ENCODE measurements at regions not wholly inside any gene's neighbourhood (a gene's known extent, or its start where the extent isn't known, plus 50 kb on each side); places are given as distances from the start of the nearest gene placed in this dataset.

GRCh38 chr7:112395411-112395810, 54.8 kb upstream of the IFRD1 start:
- Mint-ChIP-seq H3K9me3 (no peaks in the 10 kb centered on the region), H3K36me3 (no peaks in the 10 kb centered on the region), H3K4me3 (no peak overlapping the region), H3K4me1 (ENCODE audit: low read depth) (peaks cover 18% of the 10 kb centered on the region), H3K27ac (no peak overlapping the region), H3K27me3 (peaks cover 4% of the 10 kb centered on the region)
- ChIA-PET CTCF (no interaction called here), POLR2A (no interaction called here)
- DNase-seq, result no peak
- intact Hi-C loops (cut with micrococcal nuclease), result loop anchor here (10.0 kb wide), 1 partner anchor 311 kb away; no protein-coding TSS in a partner anchor

GRCh38 chr7:112395893-112396292, 54.4 kb upstream of the IFRD1 start:
- Mint-ChIP-seq H3K27ac (no peak overlapping the region), H3K4me3 (no peak overlapping the region)
- POLR2A ChIA-PET, result no interaction called here

GRCh38 chr7:112398534-112398933, 51.7 kb upstream of the IFRD1 start:
- no peak overlapping the region for H3K27ac Mint-ChIP-seq
- CTCF ChIA-PET, result no interaction called here
- H3K27me3 Mint-ChIP-seq, result peaks cover 4% of the 10 kb centered on the region
- peaks cover 13% of the 10 kb centered on the region for H3K4me1 Mint-ChIP-seq (ENCODE audit: low read depth)
- intact Hi-C loops (cut with micrococcal nuclease), result loop anchor here (10.0 kb wide), 1 partner anchor 314 kb away; no protein-coding TSS in a partner anchor
- no peaks in the 10 kb centered on the region for H3K9me3 Mint-ChIP-seq
- no peak for DNase-seq
- POLR2A ChIA-PET, result no interaction called here
- H3K36me3 Mint-ChIP-seq, result no peaks in the 10 kb centered on the region
- no peak overlapping the region for H3K4me3 Mint-ChIP-seq

More at GRCh38 chr7:112395893-112396292, 54.4 kb upstream of the IFRD1 start:
- Mint-ChIP-seq H3K36me3 (no peaks in the 10 kb centered on the region), H3K4me1 (ENCODE audit: low read depth) (peaks cover 18% of the 10 kb centered on the region), H3K27me3 (peaks cover 4% of the 10 kb centered on the region), H3K9me3 (no peaks in the 10 kb centered on the region)
- no peak for DNase-seq
- CTCF ChIA-PET, result interaction anchor here (1.1 kb wide), 1 partner anchor 11 kb away, joined by 3 read pairs; no protein-coding TSS in a partner anchor
- intact Hi-C loops (cut with micrococcal nuclease), result loop anchor here (10.0 kb wide), 1 partner anchor 311 kb away; no protein-coding TSS in a partner anchor

- Mint-ChIP-seq H3K27ac (no peak overlapping the region), H3K9me3 (no peaks in the 10 kb centered on the region), H3K4me1 (ENCODE audit: low read depth) (peaks cover 13% of the 10 kb centered on the region), H3K27me3 (peaks cover 4% of the 10 kb centered on the region), H3K36me3 (no peaks in the 10 kb centered on the region), H3K4me3 (no peak overlapping the region)
- DNase-seq, result no peak
- ChIA-PET POLR2A (no interaction called here), CTCF (no interaction called here)
- intact Hi-C loops (cut with micrococcal nuclease), result loop anchor here (10.0 kb wide), 1 partner anchor 315 kb away; no protein-coding TSS in a partner anchor
These were observed 50.8 kb upstream of the IFRD1 start for GRCh38 chr7:112399501-112399900.

GRCh38 chr7:112400141-112400540, 50.1 kb upstream of the IFRD1 start:
- POLR2A ChIA-PET, result no interaction called here
- CTCF ChIA-PET, result no interaction called here
- Mint-ChIP-seq H3K27me3 (peaks cover 4% of the 10 kb centered on the region), H3K4me1 (ENCODE audit: low read depth) (peaks cover 13% of the 10 kb centered on the region), H3K36me3 (no peaks in the 10 kb centered on the region), H3K4me3 (no peak overlapping the region), H3K9me3 (no peaks in the 10 kb centered on the region), H3K27ac (no peak overlapping the region)
- intact Hi-C loops (cut with micrococcal nuclease), result no loop called here
- DNase-seq, result no peak
